IMR-90 (cell line): ENCODE measurements at regions not wholly inside any gene's neighbourhood (a gene's known extent, or its start where the extent isn't known, plus 50 kb on each side); places are given as distances from the start of the nearest gene placed in this dataset.

ENCODE experiments used
- ATAC-seq: fragments of 200-7000 bp; cut with Tn5 transposase; 2 replicates; pipeline ENCODE4 v1.9.1; 2020; ENCODE audit warnings: low read depth, mild to moderate bottlenecking, moderate library complexity
- BruUV-seq: library from RNA; stranded (reverse); fragments of 400-500 nt; replicated peaks from 2 replicates; lab custom pipeline; 2021; lab: Mats Ljungman, UMichigan
- CTCF ChIA-PET: fragments of 300-600 bp; formaldehyde crosslinking; extraction: SDS; loops from one replicate; lab custom pipeline; 2021; ENCODE audit warnings: antibody characterized with exemption; lab: Yijun Ruan, JAX
- POLR2A ChIA-PET: fragments of 300-600 bp; sonication (Branson Sonifier 250); formaldehyde crosslinking; loops from one replicate; lab custom pipeline; 2022; ENCODE audit warnings: antibody characterized with exemption; ENCODE audit not compliant: unreplicated experiment; lab: Charles Lee
- DNase-seq: peaks from one replicate; pipeline ENCODE4 v3.0.0; 2013
- H2AFZ ChIP-seq: replicated peaks from 2 replicates; pipeline ENCODE3; 2013; ENCODE audit warnings: low read length, mild to moderate bottlenecking; ENCODE audit not compliant: poor library complexity
- H2AK5ac ChIP-seq: 2 replicates; pipeline ENCODE4 v1.6.1; 2013; ENCODE audit warnings: low read depth, low read length, inconsistent platforms
- H2AK9ac ChIP-seq: replicated peaks from 2 replicates; pipeline ENCODE3; 2013; ENCODE audit warnings: mild to moderate bottlenecking, low read depth, low read length, moderate library complexity; ENCODE audit not compliant: poor library complexity
- H2BK120ac ChIP-seq: 2 replicates; pipeline ENCODE4 v1.6.1; 2013; ENCODE audit warnings: low read depth, low read length, inconsistent platforms
- H2BK15ac ChIP-seq: 3 replicates; pipeline ENCODE4 v1.6.1; 2013; ENCODE audit warnings: low read depth, low read length, inconsistent platforms
- H2BK20ac ChIP-seq: 2 replicates; pipeline ENCODE4 v1.6.1; 2013; ENCODE audit warnings: low read depth, mild to moderate bottlenecking, inconsistent platforms, low read length, moderate library complexity
- H2BK5ac ChIP-seq: 2 replicates; pipeline ENCODE4 v1.6.1; 2013; ENCODE audit warnings: mild to moderate bottlenecking, low read depth, low read length, inconsistent platforms; ENCODE audit not compliant: poor library complexity, severe bottlenecking
- H3K14ac ChIP-seq: replicated peaks from 2 replicates; pipeline ENCODE4 v1.6.1; 2013; ENCODE audit warnings: low read depth, low read length, inconsistent platforms
- H3K18ac ChIP-seq: 2 replicates; pipeline ENCODE4 v1.6.1; 2013; ENCODE audit warnings: low read depth, low read length, control low read depth
- H3K23ac ChIP-seq: 2 replicates; pipeline ENCODE4 v1.6.1; 2013; ENCODE audit warnings: low read depth, low read length, inconsistent platforms
- H3K27ac ChIP-seq: 2 replicates; pipeline ENCODE4 v1.5.1; 2013; ENCODE audit warnings: mild to moderate bottlenecking, control low read depth, low read length; ENCODE audit not compliant: insufficient read depth
- H3K27me3 ChIP-seq: 2 replicates; pipeline ENCODE4 v1.6.1; 2013; ENCODE audit warnings: low read length; ENCODE audit not compliant: control insufficient read depth, insufficient read depth
- H3K36me3 ChIP-seq: 2 replicates; pipeline ENCODE4 v1.6.1; 2013; ENCODE audit warnings: low read length, mixed read lengths; ENCODE audit not compliant: control insufficient read depth, insufficient read depth
- H3K4ac ChIP-seq: 2 replicates; pipeline ENCODE4 v1.6.1; 2013; ENCODE audit warnings: low read depth, low read length, inconsistent platforms
- H3K4me1 ChIP-seq: 2 replicates; pipeline ENCODE4 v1.6.1; 2013; ENCODE audit warnings: low read length, mixed read lengths; ENCODE audit not compliant: control insufficient read depth, insufficient read depth
- H3K4me2 ChIP-seq: 2 replicates; pipeline ENCODE4 v1.6.1; 2013; ENCODE audit warnings: low read depth, mild to moderate bottlenecking, control low read depth, low read length, moderate library complexity
- H3K4me3 ChIP-seq: 2 replicates; pipeline ENCODE4 v1.5.1; 2013; ENCODE audit warnings: low read depth, mild to moderate bottlenecking, control low read depth, low read length, moderate library complexity; ENCODE audit not compliant: insufficient read depth
- H3K56ac ChIP-seq: 2 replicates; pipeline ENCODE4 v1.6.1; 2013; ENCODE audit warnings: low read length, inconsistent platforms; ENCODE audit not compliant: insufficient read depth; ENCODE audit errors: extremely low read depth
- H3K79me1 ChIP-seq, 2 experiments: 2 replicates each; pipeline ENCODE4 v1.6.1; 2013; ENCODE audit warnings: low read length in 2 of 2, inconsistent platforms in 1 of 2, low read depth in 1 of 2
- H3K9ac ChIP-seq: 2 replicates; pipeline ENCODE4 v1.6.1; 2013; ENCODE audit warnings: low read depth, low read length, control low read depth
- H3K9me1 ChIP-seq: 2 replicates; pipeline ENCODE4 v1.6.1; 2013; ENCODE audit warnings: low read length, inconsistent platforms; ENCODE audit not compliant: insufficient read depth
- H3K9me3 ChIP-seq: 2 replicates; pipeline ENCODE4 v1.6.1; 2013; ENCODE audit warnings: low read length; ENCODE audit not compliant: control insufficient read depth, insufficient read depth
- H4K20me1 ChIP-seq: 2 replicates; pipeline ENCODE4 v1.6.1; 2013; ENCODE audit warnings: low read length, inconsistent platforms; ENCODE audit not compliant: insufficient read depth
- H4K5ac ChIP-seq: 2 replicates; pipeline ENCODE4 v1.6.1; 2013; ENCODE audit warnings: mild to moderate bottlenecking, low read depth, low read length, control low read depth
- H4K8ac ChIP-seq, 2 experiments: 2 replicates each; pipeline ENCODE4 v1.6.1; 2013; ENCODE audit warnings: low read depth in 2 of 2, low read length in 2 of 2, control low read depth in 1 of 2, inconsistent platforms in 1 of 2
- H4K91ac ChIP-seq: 2 replicates; pipeline ENCODE4 v1.6.1; 2013; ENCODE audit warnings: low read depth, low read length, inconsistent platforms; ENCODE audit not compliant: insufficient read depth
- BHLHE40 ChIP-seq: fragments of 150-350 bp; IDR thresholded peaks from 2 replicates; pipeline ENCODE4 v1.6.1; 2016; ENCODE audit warnings: mild to moderate bottlenecking, low read depth, low read length
- CEBPB ChIP-seq: IDR thresholded peaks from 2 replicates; pipeline ENCODE4 v1.6.1; 2012; ENCODE audit warnings: low read depth, low read length, improper control_type of control experiment
- CHD1 ChIP-seq: IDR thresholded peaks from 2 replicates; pipeline ENCODE4 v1.6.1; 2012; ENCODE audit warnings: low read depth, low read length, improper control_type of control experiment
- FOS ChIP-seq: fragments of 150-350 bp; IDR thresholded peaks from 2 replicates; pipeline ENCODE4 v1.6.1; 2016; ENCODE audit warnings: low read depth, low read length
- MAFK ChIP-seq: IDR thresholded peaks from 2 replicates; pipeline ENCODE4 v1.6.1; 2012; ENCODE audit warnings: low read depth, low read length, improper control_type of control experiment
- MAZ ChIP-seq: IDR thresholded peaks from 2 replicates; pipeline ENCODE4 v1.6.1; 2012; ENCODE audit warnings: low read depth, mild to moderate bottlenecking, low read length, improper control_type of control experiment, moderate library complexity, borderline replicate concordance
- NFE2L2 ChIP-seq: fragments of 150-350 bp; IDR thresholded peaks from 2 replicates; pipeline ENCODE4 v1.6.1; 2016; ENCODE audit warnings: low read depth, mild to moderate bottlenecking, low read length
- POLR2A ChIP-seq: IDR thresholded peaks from 2 replicates; pipeline ENCODE4 v1.6.1; 2012; ENCODE audit warnings: mild to moderate bottlenecking, low read depth, low read length
- RAD21 ChIP-seq: IDR thresholded peaks from 2 replicates; pipeline ENCODE4 v1.6.1; 2012; ENCODE audit warnings: low read length, improper control_type of control experiment
- USF2 ChIP-seq: fragments of 150-350 bp; IDR thresholded peaks from 2 replicates; pipeline ENCODE4 v1.6.1; 2017; ENCODE audit warnings: mild to moderate bottlenecking, antibody characterized with exemption, low read length, low read depth
- WGBS, 2 experiments: methylation state at CpG; one replicate each; pipeline versions ENCODE4 v1.1.5 to v1.1.7; 2013; ENCODE audit warnings: missing lambda C conversion rate in 2 of 2; ENCODE audit not compliant: insufficient read length in 1 of 2; ENCODE audit errors: extremely low coverage in 2 of 2; 5-methylcytosine and 5-hydroxymethylcytosine counted together
- dilution Hi-C: fragments of 300-500 bp; cut with HindIII; formaldehyde crosslinking; loops from one replicate; pipeline ENCODE4 v1.14.3; 2018; ENCODE audit warnings: low sequenced_read_pairs; ENCODE audit not compliant: unreplicated experiment
- in situ Hi-C: fragments of 300-500 bp; cut with MboI; formaldehyde crosslinking; loops from 3 replicates; pipeline ENCODE4 v1.14.3; 2019; ENCODE audit warnings: low sequenced_read_pairs, inconsistent platforms, mixed read lengths
- intact Hi-C: fragments of 100-400 bp; cut with micrococcal nuclease; formaldehyde crosslinking; loops from 2 replicates; pipeline ENCODE4 v1.10.0; 2022
- TF ChIP-seq, protein P1 (sequence below): fragments of 150-350 bp; IDR thresholded peaks from 2 replicates; pipeline ENCODE4 v1.6.1; 2016; ENCODE audit warnings: low read depth, mild to moderate bottlenecking, low read length, moderate library complexity, borderline replicate concordance
- TF ChIP-seq, protein P2 (sequence below): conservative IDR thresholded peaks from 2 replicates; pipeline ENCODE4 v1.5.1; 2012; ENCODE audit warnings: mild to moderate bottlenecking, low read depth, low read length, improper control_type of control experiment

DNA sequence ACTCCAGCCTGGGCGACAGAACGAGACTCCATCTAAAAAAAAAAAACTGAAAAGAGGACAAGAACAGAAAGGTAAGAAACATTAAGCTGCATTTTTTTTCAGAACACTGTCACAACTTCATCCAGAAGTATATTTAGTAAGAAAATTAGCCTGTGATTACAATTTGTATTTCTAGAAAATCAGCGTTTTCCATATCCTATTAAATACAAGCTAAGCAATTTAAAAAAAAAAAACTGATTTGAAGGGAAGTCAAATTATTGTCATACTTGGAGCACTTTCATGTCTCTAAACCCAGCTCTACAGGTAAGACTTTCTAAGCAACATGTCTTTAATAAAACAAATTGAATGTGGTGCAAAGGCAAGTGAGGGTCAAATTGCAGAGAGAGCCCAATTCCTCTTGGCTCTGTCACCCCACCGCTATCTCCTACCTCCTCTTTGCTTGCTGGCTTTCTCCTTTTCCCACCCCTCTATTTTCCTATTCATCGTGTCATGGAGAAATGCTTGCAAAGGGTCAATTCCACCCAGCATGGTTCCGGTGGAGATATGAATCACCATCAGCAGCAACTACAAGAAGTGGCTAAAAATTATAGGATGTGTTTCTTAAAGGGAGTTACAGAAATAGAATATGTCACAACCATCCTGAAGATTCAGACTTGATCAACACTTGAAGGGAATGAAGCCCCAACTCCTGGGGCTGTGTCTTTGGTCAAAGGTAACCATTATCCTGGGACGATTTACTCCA is 68.4 kb upstream of the BCL11A start:
- Histone ChIP-seq H3K9me1 (no peaks in the 10 kb centered on the region), H3K4me3 (no peak overlapping the region), H2BK5ac (no peak overlapping the region), H3K4me1 (no peaks in the 10 kb centered on the region), H2AK5ac (no peak overlapping the region), H3K23ac (no peak overlapping the region), H3K4ac (no peak overlapping the region), H3K14ac (no peak overlapping the region), H2BK120ac (no peak overlapping the region), H3K9me3 (no peaks in the 10 kb centered on the region), H2BK20ac (no peak overlapping the region), H3K18ac (no peak overlapping the region), H4K91ac (no peak overlapping the region), H2BK15ac (no peak overlapping the region), H2AK9ac (no peak overlapping the region), H4K8ac (no peak overlapping the region), H3K36me3 (no peaks in the 10 kb centered on the region), H4K20me1 (no peaks in the 10 kb centered on the region), H4K5ac (no peak overlapping the region), H2AFZ (no peak overlapping the region), H3K79me1 (no peaks in the 10 kb centered on the region), H3K4me2 (no peak overlapping the region), H3K27ac (no peak overlapping the region), H3K56ac (no peak overlapping the region), H3K27me3 (0 out of 2 replicates have a peak, but pooled peaks cover 1% of the 10 kb centered on the region), H3K9ac (no peak overlapping the region)
- no peak for TF ChIP-seq MAFK
- TF ChIP-seq CHD1: no peak
- no peak for TF ChIP-seq MAZ
- TF ChIP-seq CEBPB: no peak
- no peak for TF ChIP-seq FOS
- TF ChIP-seq USF2: no peak
- TF ChIP-seq, protein P1, sequence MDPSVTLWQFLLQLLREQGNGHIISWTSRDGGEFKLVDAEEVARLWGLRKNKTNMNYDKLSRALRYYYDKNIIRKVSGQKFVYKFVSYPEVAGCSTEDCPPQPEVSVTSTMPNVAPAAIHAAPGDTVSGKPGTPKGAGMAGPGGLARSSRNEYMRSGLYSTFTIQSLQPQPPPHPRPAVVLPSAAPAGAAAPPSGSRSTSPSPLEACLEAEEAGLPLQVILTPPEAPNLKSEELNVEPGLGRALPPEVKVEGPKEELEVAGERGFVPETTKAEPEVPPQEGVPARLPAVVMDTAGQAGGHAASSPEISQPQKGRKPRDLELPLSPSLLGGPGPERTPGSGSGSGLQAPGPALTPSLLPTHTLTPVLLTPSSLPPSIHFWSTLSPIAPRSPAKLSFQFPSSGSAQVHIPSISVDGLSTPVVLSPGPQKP: no peak
- TF ChIP-seq BHLHE40: no peak
- TF ChIP-seq RAD21: no peak
- TF ChIP-seq POLR2A: no peak
- TF ChIP-seq, protein P2, sequence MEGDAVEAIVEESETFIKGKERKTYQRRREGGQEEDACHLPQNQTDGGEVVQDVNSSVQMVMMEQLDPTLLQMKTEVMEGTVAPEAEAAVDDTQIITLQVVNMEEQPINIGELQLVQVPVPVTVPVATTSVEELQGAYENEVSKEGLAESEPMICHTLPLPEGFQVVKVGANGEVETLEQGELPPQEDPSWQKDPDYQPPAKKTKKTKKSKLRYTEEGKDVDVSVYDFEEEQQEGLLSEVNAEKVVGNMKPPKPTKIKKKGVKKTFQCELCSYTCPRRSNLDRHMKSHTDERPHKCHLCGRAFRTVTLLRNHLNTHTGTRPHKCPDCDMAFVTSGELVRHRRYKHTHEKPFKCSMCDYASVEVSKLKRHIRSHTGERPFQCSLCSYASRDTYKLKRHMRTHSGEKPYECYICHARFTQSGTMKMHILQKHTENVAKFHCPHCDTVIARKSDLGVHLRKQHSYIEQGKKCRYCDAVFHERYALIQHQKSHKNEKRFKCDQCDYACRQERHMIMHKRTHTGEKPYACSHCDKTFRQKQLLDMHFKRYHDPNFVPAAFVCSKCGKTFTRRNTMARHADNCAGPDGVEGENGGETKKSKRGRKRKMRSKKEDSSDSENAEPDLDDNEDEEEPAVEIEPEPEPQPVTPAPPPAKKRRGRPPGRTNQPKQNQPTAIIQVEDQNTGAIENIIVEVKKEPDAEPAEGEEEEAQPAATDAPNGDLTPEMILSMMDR: no peak
- TF ChIP-seq NFE2L2: no peak
- BruUV-seq: no TSS peak
- CTCF ChIA-PET: no interaction called here
- DNase-seq (no peak), ATAC-seq (no peak)
- POLR2A ChIA-PET: interaction anchor here (0.6 kb wide), 1 partner anchor 399 kb away, joined by 3 read pairs; no protein-coding TSS in a partner anchor
- intact Hi-C loops: no loop called here
- WGBS, 2 experiments: 83% methylated on average over 1 of the region's 7 CpGs; no CpG with 5 or more reads in 1 of the 2 experiments
- in situ Hi-C loops: no loop called here
- dilution Hi-C loops: no loop called here
